ENCODE measurements at regions not wholly inside any gene's neighbourhood (a gene's known extent, or its start where the extent isn't known, plus 50 kb on each side); places are given as distances from the start of the nearest gene placed in this dataset.

DNA sequence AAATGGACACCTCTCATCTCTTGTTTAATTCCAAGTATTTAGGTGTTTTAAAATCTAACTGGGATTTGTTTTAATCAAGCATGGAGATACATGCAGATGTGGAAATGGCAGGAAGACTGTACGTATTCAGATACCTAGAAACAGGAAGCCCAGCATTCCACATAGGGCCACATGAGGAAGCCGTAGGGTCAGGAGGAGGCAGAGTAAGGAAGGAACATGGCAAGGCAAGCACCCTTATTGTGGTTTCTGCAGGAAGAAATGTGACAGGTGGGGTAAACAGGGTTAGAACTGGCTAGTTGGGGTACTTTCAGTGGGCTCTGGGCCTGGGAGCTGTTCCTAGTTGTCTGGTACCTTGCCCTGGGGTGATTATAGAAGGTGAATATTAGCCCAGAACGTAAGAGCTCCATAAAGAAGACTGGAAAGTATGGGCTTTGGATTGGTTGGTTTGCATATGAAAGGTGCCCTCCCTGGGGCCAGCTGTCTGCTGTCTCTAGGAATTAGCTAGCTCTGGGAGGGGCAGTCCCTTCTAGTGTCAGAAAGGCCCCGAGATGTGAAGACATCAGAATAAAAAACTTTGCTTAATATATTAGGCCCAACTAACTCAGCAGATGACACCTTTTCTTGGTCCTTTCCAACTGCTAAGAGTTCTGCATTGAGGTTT, 107.7 kb upstream of the CADPS start:
- no peak for FAIRE-seq

DNA sequence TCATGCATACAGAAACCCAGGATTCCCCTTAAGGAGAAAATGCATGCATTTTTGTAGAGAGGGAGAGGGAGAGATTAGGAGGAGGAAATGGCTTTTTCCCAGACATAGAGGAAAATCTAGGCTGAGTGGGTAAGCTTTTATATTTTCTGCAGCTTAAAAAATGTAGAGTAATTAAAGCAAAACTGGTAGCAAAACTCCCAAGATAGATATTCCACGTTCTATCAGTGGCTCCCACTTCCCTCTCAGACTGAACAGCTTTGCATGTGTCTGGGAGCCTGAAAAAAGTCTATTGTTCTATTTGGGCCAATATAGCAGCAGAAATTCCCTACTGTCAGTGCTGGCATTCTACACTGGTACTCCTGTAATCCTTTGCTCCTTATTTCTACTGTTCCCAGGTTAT, 110.8 kb upstream of the CADPS start:
- FAIRE-seq: no peak

DNA sequence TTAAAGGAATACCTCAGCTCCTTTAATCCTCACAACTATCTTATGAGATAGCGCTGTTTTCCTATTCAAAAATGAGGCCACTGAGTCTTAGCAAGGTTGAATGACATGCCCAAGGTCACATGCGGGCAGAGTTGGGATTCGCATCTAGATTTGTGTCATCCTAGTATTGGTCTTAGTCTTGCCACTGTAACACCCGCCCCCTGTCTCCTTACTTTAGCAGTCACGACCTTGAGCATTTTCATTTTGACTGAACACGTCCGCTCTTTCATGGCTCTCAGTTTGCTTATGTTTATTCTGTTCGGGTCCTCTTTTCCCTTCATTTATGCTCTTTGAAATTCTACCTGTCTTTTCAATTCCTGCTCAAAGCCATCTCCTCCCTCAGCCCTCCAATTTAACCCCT, 112.5 kb upstream of the CADPS start:
- FAIRE-seq: no peak

DNA sequence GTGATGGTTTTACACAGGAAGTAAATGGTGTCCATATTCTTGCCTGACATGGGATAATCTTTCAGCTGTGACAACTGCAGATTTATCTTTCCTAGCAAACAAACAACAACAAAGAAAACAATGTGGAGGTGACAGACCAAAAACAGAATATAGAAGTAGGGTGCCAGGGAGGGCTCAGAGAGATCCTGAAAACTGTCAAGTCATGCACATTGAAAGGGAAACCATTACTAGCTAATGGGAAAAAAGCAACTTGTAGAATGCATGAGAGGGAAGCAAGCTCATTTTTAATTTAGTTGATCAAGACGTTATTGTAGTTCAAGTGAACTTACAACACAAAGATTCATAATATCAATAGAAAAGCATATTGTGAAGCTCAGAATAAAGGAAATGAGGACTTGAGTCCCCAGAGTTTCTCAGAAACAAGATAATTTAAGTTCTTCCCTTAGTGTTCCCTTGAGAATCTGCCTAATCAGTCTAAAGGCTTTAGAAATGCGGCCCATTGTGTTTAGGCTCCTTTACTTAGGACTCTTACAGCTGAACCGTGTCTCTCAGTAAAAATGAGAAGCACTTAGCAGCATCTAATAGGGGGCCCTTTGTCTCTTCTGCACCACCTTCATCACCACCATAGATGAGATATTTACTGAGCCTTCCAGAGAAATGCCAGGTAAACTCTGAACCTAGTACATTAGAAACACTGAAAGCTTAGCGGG, 115.6 kb upstream of the CADPS start:
- FAIRE-seq: no peak

DNA sequence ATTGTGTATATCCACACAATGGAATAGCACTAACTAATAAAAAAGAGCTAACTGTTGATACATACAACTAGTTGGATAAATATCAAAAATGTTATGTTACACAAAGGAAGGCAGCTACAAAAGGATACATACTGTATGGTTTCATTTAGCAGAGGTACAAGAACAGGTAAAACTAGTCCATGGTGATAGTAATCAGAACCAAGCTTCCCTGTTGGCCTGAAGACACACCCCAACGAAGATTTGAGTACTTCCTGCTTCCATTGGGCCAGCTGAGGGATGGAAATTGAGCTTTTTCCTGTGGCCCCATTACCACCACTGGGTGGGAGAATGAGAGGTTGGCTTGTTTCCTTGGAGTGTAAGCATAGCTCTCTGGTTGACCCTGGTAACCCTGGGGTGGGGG, 117.3 kb upstream of the CADPS start:
- no peak for FAIRE-seq

DNA sequence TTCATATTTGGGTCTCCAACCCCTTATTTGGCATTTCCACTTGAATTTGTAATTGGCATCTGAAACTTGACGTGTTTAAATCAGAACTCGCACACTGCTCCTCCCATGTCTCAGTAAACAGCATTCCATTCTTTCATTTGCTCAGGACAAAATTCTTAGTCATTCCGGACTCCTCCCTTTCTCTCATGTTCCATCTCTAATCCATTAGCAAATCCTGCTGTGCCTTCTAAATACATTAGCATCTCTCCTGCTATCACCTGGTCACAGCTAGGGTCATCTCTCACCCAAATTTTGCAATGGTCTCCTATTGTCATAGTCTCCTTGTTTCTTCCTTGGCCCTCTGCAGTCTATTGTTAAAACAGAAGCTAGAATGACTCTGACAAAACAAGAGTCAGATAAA, 119.9 kb upstream of the CADPS start:
- FAIRE-seq: no peak

DNA sequence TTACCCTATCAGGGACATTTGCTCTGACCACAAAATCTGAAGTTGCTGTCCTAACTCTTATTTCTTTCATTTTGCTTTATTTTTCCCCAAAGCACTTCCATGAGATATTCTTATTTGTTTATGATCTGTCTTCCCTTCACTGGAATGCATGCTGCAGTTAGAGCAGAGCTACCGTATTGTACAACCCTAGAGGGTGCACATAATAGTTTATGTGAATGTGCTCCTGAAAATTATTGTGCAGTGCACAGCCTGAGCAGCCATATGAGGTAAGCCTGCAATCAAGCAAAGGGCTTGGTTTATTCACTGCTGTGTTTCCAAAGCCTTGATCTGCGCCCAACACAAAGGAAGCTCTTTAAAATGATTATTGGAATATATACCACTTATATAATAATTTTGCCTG, 120.3 kb upstream of the CADPS start:
- FAIRE-seq: no peak

DNA sequence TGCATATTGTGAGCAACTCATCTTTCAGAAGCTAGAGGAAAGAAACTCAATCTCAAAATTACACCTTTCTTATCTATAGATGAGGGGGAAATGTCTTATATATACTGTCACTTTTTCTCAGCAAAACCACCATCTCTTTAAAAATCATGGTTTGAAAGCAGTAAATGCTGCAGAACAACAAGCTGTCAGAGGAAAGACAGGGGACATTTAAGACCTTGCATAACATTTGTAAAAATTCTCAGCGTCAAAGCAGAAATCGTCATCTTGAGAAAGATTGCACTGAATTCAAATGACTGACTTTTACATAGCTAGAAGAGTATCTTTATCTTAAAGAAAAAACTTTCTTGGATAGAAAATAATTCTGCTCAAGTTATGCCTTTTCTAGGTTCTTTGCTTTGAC, 122.2 kb upstream of the CADPS start:
- FAIRE-seq: no peak

DNA sequence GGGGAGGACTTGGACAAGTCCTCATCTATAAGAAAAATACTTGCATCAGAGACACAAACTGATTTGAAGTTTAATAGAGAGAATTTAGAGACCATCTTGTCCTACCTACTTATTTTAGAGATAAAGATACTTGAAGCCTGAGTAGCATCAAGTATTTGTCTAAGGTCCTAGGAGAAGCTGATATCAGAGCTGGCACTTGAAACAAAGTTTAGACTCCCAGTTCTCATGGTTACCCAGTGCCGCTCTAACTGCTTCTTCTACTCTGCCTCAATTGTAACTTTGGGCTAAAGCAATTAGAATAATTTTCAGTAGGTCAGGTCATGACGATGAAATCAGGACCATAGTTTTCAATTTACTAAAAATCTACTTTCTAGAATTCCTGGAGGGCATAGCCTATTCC, 123.9 kb upstream of the CADPS start:
- no peak for FAIRE-seq

DNA sequence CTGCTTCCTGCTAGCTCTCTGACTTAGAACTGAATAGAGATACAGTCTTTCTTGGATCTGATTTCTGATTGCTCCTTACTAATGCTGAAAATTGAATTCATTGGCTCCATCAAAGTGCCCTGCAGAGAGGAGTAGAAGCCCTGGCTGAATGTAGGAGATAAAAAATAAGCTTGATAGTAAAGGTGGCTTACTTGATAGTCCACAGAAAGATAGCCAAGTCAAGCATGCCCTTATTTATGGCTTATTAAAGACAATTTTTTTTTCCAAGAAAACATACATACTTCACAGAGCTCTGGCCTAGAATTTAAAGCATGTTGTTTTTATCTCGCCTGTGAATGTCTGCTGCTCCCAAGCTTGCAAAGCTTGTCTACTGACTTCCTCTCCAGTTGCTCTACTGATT, 124.6 kb upstream of the CADPS start:
- no peak for FAIRE-seq

DNA sequence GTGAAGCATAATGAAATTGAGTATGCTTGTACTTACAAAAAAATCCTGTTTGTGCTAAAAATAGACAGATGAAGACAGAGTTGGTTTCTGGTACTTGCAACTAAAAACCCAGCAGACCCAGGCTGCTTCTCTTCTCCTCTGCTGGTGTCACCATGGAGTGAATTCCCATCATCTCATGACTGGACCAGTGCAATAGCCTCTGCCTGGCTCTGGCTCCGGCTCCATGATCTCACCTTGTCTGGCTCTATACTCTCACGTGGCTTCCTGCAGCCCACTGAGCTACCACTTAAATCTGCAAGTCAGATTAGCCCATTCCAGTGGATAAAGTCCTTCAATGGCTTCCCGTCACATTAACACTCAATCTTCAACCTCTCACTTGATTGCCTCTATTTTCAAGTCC, 129.2 kb upstream of the CADPS start:
- no peak for FAIRE-seq

DNA sequence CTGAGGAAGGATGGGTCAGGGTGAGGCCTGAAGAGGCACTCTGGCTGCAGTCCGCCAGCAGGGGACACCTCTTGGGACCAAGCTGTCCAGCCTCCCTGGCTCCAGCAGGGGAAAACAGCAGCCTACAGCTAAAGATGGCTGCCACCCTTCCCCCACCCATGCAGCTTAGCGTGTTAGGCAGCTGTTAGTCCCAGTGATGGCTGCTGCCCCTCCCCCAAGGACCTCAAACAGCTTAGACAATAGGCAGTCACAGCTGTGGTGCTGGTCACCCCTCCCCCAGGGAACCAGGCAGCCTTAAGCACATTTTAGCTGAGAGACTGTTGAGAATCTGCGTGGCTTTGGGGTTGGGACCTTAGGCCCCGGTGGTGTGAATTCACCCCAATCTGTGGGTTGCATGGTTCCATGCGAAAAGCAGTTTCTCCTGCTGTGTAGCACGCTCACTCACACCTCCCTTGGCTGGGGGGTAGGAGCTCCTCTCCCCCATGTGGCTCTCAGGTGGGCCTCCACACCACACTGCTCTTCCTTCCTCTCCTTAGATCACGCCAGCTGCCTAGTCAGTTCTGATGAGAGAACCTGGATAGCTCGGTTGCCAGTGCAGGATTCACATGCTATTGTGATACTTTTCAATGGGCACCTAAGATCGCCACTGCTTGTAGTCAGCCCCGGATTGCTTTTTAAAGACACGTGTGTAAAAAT, 140.5 kb upstream of the CADPS start:
- no peak for FAIRE-seq

DNA sequence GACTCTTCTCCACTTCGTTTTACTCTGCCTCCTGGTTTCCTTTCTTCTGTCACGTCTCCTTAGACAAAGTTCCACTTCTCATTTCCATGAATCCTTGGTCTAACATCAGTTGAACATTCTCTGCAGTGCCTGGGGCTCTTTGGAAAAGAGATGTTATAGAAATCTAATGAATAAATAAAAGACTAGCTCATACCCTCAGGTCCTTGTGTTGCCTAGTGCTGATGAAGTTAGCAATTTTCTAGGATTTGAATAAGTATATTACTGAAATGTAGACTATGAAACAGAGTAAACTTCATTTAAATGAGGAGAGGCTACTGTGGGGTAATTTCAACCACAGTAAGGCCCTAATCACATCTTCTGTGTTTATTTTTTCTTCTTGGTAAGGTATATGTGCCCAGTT, 146.9 kb upstream of the CADPS start:
- no peak for FAIRE-seq

DNA sequence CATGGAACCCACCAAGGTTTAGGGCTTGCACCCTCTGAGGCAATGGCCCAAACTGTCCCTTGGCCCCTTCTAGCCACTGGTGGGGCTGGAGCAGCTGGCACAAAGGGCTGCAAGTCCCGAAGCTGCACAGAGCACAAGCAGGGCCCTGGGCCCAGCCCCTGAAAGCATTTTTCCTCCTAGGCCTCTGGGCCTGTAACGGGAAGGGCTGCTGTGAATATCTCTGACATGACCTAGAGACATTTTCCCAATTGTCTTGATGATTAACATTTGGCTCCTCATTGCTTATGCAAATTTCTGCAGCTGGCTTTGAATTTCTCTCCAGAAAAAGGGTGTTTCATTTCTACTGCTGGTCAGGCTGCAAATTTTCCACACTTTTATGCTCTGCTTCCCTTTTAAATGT, 151.5 kb upstream of the CADPS start:
- no peak for FAIRE-seq

DNA sequence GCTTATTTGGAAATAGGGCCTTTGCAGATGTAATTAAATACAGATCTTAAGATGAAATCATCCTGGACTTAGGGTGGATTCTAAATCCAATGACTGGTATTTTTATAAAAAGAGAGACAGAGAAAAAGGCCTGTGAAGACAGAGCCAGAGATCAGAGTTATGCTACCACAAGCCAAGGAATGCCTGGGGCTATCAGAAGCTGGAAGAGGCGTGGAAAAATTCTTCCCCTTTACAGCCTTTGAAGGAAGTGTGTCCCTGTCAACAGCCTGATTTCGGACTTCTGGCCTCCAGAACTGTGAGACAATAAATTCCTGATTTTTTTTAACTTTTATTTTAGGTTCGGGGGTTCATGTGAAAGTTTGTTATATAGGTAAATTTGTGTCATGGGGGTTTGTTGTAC, 154.1 kb upstream of the CADPS start:
- FAIRE-seq: no peak

DNA sequence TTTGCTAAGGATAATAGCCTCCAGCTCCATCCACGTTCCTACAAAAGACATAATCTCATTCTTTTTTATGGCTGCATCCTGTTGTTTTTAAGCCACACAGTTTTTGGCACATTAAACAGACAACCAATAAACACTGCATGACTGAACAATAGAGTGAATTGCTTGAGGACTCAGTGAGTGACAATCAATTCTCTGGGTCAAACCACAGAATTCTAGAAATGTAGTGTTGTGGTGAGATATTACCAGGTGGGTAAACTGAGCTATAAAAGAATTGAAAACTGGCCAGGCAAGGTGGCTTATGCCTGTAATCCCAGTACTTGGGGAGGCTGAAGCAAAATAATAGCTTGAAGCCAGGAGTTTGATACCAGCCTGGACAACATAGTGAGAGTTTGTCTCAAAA, 154.7 kb upstream of the CADPS start:
- FAIRE-seq: no peak

DNA sequence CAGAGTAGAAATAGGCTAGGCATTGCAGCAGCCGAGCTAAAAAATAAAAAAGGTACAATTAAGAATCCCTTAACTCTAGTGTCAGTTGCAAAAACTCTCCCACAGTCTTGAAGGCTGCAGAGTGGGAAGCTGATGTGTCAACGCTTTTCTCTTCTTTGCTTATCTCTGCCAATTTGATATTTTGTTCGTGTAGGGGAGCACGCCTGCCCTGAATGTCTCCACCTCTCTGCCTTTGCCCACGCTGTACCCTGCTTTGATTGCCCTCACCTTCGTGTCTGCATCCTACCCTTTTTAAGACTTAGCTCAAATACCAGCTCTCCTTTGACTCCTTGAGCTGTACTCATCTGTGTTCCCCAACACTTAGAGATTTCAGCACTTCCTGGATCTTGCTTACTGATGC, 155.4 kb upstream of the CADPS start:
- no peak for FAIRE-seq

DNA sequence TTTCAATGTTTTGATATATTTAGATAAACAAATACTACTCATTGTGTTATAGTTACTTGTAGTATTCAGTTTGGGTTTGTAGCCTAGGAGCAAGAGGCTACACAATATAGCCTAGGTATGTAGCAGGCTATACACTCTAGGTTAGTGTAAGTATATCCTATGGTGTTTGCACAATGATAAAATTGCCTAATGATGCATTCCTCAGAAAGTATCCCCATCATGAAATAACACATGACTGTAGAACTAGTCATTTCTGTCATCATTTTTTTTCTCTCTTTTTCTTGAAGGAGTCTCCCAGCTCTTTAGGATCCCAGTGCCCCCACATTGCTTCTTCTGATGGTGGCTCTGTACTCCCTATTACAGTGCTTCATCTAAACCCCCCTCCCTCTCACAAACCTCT, 157.7 kb upstream of the CADPS start:
- FAIRE-seq: no peak

DNA sequence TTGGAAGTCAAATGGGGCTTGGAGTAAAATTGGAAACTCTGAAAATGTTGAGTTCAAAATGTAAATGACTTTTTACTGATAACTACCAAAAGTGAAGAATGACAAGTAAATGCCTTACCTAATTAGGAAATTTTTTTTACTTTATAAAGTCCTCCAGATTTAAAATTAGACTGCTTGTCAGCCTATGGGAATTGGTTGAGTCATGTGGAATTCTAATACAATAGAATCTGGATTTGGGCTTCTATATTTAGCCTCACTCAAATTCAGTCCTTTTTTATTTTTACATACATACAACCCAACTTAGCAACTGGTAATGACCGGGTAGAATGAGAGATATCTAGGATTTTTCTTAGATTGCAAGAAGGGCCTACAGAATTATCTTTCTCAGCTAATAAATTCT, 158.9 kb upstream of the CADPS start:
- FAIRE-seq: no peak

DNA sequence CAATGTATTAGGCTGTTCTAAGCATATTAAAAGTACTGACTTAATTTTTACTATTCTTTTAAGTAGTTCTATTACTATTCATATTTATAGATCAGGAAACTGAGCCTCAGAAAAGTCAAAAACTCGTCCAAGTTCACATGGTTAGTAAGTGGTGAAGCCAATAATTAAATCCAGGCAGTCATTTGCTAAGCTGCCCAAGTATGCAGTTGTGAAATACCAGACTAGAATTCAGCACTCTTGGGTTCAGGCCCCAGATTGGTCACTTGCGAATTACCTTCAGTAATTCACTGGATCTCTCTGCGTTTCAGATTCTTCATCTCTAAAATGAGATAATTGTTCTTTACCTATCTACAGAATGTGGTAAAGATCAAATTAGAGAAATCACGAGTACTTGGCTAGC, 161.9 kb upstream of the CADPS start:
- FAIRE-seq: no peak

DNA sequence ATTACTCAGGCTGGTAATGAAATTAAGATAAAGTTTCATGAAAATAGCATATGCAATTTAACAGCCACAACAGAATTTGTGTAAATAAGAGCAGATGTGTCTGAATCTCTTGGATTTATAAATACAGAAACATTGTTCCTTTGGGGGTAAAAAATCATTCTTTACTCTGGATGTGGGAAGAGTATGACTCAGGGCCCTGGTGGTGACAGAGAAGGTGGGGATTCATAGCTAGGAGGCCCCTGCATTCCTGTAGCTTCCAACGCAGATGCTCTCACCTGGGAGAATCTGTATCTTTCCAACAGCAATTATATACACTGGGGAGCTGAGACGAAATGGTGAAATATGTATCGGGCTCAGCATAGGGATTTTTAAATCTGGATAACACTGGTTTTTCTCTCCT, 167.6 kb upstream of the CADPS start:
- no peak for FAIRE-seq

DNA sequence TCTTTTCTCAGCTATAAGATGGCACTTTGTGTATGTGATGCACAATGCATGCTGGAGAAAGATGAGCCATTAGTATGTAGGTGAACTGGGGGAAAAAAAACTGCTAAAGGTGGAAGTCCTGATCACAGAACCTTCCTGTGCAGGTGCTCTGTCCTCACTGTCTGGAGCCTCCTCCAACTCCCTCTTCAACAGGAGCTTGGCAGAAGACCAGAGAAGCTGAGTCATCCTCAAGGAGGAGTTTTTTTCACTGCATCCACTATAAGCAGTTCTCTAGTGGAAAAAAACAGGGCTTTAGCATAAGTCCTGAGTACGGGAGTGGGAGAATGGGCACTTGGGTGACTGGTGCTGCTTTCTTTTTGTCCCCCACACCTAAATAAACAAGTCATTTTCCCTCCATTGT, 168.4 kb upstream of the CADPS start:
- FAIRE-seq: no peak

DNA sequence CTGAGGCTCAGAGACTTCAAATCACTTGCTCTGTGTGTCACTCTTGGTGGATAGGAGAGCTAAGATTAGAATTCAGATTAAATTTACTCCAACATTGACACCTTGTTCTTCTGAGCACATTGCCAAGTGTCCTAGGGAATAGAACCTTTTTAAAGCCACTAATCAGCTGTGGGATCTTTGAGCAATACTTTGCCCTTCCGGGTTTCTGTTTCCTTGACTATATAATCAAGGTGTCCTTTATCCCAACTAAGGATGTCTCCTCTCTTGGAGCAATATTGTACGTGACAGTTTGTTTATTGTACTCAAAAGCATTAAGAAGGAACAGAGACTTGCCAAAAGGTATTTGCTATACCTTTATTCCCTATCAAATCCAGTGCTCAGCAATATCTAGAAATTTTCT, 170.9 kb upstream of the CADPS start:
- no peak for FAIRE-seq

DNA sequence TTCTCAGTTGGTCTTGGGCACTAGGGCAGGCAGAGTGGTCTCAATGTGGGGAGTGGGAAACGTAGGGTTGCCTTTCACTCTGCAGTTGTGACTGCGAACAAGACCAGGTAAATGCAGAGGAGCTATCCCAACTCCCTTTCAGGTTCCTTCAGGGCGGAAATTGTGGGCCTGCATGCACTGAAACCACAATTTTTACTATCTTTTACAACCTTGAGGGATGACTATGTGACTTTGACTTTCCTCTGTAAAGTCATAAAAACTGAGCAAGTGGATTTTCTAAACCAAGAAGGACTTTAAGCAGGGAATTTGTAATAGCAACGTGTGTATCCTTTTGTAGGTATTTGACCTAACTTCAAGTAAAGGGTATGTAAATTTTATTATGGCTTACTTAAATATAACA, 171.4 kb upstream of the CADPS start:
- FAIRE-seq: no peak

DNA sequence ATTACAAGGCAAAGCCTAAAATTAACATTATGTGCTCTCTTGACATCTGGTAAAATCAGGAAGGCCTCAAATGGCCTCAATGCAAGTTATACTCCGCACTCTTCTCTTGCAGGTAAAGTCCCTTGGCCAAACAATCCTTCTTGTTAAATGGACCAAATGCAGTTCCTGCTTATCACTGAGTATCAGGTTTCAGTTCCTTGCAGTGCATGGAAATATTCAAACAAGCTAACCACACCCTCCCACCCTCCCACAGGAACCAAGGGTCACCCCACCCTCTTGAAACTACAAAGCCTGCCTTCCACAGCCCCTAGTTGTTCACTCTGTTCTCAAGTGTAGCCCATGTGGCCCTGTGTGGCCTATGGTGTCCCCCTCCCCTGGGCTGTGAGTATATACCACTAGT, 171.9 kb upstream of the CADPS start:
- FAIRE-seq: no peak

Data from islet of Langerhans (tissue), 1 donor.